Neural crest cell (in vitro differentiated cells): ENCODE measurements at regions not wholly inside any gene's neighbourhood (a gene's known extent, or its start where the extent isn't known, plus 50 kb on each side); places are given as distances from the start of the nearest gene placed in this dataset.
"Not testable (repeated sequence)": the region's sequence is repeated elsewhere in the genome, so short reads cannot be mapped to it uniquely, and the experiment has no call there.

Source experiments
- DNase-seq: peaks from one replicate; pipeline ENCODE4 v3.0.0; 2021; ENCODE audit warnings: low read depth, mixed read lengths, low spot score
- H3K27ac Mint-ChIP-seq: one replicate; pipeline ENCODE4 v1.8.0; 2021; ENCODE audit warnings: mild to moderate bottlenecking, mixed read lengths; ENCODE audit not compliant: unreplicated experiment
- H3K27me3 Mint-ChIP-seq: 2 replicates; pipeline ENCODE4 v1.8.0; 2021; ENCODE audit warnings: low read depth, mild to moderate bottlenecking, mixed read lengths
- H3K36me3 Mint-ChIP-seq: 2 replicates; pipeline ENCODE4 v1.8.0; 2021; ENCODE audit warnings: low read depth, mild to moderate bottlenecking, mixed read lengths
- H3K4me1 Mint-ChIP-seq: 2 replicates; pipeline ENCODE4 v1.8.0; 2021; ENCODE audit warnings: mixed read lengths
- H3K4me3 Mint-ChIP-seq: one replicate; pipeline ENCODE4 v1.8.0; 2021; ENCODE audit warnings: mild to moderate bottlenecking, mixed read lengths
- H3K9me3 Mint-ChIP-seq: 2 replicates; pipeline ENCODE4 v1.8.0; 2021; ENCODE audit warnings: mixed read lengths
- TF ChIP-seq, protein P1 (sequence below): fragments of 200-600 bp; sonication (generic); conservative IDR thresholded peaks from 2 replicates; pipeline ENCODE4 v1.5.0; 2021; ENCODE audit warnings: antibody characterized with exemption, mild to moderate bottlenecking

DNA sequence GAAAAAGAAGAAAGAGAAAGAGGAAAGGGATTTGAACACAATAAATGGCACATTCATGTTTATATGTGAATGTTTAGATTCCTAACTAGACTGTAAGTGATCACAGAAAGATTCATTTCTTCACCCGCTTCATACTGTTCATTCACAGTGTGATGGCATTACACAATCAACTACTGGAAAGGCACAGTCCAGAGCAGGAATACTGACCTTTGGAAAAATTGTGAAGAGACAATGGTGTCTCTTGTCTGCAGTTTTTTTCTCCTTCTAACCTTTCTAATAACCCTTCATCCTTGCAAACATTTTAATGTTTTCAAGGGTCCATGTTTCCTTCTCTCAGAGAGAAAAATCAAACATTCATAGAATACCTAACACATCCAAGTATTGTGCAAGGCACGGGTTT lies 180.9 kb upstream of the SOX14 start:
- H3K27me3 Mint-ChIP-seq: peaks cover 6% of the 10 kb centered on the region
- H3K36me3 Mint-ChIP-seq: no peaks in the 10 kb centered on the region
- peaks cover 11% of the 10 kb centered on the region for H3K9me3 Mint-ChIP-seq
- H3K4me1 Mint-ChIP-seq: peaks cover 10% of the 10 kb centered on the region
- TF ChIP-seq, protein P1, sequence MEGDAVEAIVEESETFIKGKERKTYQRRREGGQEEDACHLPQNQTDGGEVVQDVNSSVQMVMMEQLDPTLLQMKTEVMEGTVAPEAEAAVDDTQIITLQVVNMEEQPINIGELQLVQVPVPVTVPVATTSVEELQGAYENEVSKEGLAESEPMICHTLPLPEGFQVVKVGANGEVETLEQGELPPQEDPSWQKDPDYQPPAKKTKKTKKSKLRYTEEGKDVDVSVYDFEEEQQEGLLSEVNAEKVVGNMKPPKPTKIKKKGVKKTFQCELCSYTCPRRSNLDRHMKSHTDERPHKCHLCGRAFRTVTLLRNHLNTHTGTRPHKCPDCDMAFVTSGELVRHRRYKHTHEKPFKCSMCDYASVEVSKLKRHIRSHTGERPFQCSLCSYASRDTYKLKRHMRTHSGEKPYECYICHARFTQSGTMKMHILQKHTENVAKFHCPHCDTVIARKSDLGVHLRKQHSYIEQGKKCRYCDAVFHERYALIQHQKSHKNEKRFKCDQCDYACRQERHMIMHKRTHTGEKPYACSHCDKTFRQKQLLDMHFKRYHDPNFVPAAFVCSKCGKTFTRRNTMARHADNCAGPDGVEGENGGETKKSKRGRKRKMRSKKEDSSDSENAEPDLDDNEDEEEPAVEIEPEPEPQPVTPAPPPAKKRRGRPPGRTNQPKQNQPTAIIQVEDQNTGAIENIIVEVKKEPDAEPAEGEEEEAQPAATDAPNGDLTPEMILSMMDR: no peak
- no peak overlapping the region for H3K27ac Mint-ChIP-seq
- no peak for DNase-seq
- no peak overlapping the region for H3K4me3 Mint-ChIP-seq

DNA sequence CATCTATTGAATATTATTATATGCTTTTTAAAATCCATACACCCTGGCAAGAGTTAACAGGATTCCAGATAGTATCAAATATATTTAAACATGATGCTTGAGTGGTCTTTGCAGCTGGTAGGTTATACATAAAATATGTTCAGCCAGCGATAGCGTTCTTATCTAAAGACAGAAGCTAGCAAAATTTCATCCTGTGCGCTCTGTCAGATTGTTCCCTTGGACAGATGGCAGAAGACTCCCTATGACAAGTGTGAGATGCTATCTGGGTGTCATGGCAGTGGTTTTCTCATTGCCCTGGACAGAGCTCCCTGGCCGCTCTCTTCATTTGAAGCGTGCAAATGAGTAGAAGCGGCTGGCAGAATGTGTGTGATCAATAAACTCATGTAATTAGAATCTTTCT lies 175.2 kb upstream of the SOX14 start:
- Mint-ChIP-seq H3K4me1 (no peaks in the 10 kb centered on the region), H3K9me3 (peaks cover 10% of the 10 kb centered on the region), H3K36me3 (no peaks in the 10 kb centered on the region), H3K27me3 (no peaks in the 10 kb centered on the region), H3K27ac (no peak overlapping the region), H3K4me3 (no peak overlapping the region)
- DNase-seq: no peak
- TF ChIP-seq, protein P1: no peak

DNA sequence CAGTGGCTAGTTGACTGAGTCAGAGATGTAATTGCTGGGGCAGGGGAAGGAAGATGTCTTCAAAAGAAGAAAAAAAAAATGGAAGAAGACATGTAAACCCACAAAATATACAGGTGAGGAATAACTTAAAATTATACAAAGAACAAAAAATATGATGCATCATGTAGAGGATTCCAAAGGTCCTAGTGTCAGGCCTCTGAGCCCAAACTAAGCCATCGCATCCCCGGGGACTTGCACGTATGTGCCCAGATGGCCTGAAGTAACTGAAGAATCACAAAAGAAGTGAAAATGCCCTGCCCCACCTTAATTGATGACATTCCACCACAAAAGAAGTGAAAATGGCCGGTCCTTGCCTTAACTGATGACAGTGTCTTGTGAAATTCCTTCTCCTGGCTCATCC lies 168.7 kb upstream of the SOX14 start:
- not testable (repeated sequence) for H3K9me3 Mint-ChIP-seq, H3K4me1 Mint-ChIP-seq, H3K4me3 Mint-ChIP-seq, H3K27me3 Mint-ChIP-seq, H3K36me3 Mint-ChIP-seq, H3K27ac Mint-ChIP-seq, DNase-seq

DNA sequence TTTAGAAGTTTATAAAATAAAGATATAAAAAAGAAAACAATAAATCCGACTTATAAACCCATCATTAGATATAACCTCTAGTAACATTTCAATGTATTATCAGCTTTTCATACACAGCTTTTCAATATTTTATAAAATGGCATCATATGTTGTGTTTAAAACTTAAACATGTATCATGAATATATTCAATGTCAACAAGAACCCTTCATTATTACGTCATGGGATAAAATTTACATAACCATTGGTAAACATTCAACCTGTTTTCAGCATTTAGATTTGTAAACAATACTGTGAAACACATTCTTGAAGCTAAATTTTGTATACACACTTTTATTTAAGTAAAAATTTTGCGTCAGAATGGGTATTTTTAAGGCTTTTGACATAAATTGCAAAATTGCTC lies 153.4 kb upstream of the SOX14 start:
- Mint-ChIP-seq H3K36me3 (no peaks in the 10 kb centered on the region), H3K4me1 (no peaks in the 10 kb centered on the region), H3K4me3 (no peak overlapping the region), H3K27me3 (peaks cover 9% of the 10 kb centered on the region), H3K9me3 (no peaks in the 10 kb centered on the region), H3K27ac (no peak overlapping the region)
- TF ChIP-seq, protein P1: no peak
- no peak for DNase-seq

DNA sequence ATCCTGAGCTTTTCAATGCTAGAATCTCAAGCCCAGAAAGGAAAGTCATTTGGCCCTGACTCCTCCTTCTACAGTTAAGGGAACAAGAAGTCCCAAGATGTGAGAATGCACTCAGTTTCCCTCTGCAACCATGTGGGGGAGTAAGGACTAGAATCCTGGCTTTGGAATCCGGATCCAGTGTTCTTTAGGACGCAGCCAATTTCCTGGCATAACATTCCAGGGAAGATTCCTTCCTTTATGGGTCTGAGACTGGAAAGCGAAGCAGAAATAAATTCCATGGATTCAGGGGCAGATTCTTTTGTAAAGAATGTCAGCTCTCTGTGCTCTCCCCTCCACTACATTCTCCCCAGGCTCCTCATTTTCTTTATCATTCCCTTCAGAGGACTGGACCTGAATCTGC lies 151.8 kb upstream of the SOX14 start:
- Mint-ChIP-seq H3K27me3 (peaks cover 9% of the 10 kb centered on the region), H3K9me3 (no peaks in the 10 kb centered on the region), H3K36me3 (no peaks in the 10 kb centered on the region), H3K27ac (no peak overlapping the region), H3K4me3 (no peak overlapping the region), H3K4me1 (no peaks in the 10 kb centered on the region)
- TF ChIP-seq, protein P1: no peak
- DNase-seq: no peak

DNA sequence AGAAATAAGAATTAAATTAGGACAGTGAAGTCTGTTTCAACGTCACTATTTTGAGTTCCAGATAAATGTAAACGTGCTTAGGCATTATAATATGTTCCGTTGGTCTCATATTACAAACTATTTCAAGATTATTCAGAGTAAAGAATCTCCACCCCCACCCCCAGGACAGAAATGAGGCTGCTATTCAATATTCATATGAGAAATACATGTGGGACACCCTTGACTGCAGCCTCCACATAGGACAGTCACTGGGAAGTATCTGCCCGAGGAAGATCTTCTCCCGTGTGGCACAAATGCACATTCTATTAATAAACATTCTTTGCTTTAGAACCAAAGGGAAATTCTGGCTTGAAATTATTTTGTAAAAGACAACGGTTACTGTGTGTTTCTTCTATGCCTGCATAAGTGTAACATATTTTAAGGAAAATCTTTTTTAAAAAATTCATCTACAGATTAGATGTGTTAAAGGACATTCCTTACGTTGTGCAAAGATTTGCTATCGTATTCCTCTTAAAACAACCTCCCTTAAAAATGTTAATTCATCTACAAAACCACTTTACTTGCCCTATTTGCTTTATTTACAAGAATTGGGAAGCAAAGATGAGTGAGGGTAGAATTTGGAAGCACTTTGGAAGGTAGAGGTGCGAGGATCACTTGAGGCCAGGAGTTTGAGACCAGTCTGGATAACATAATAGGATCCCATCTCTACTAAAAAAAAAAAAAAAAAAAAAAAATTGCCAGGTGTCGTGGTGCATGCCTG lies 148.3 kb upstream of the SOX14 start:
- TF ChIP-seq, protein P1: no peak
- Mint-ChIP-seq H3K4me1 (no peaks in the 10 kb centered on the region), H3K36me3 (peaks cover 3% of the 10 kb centered on the region), H3K9me3 (peaks cover 4% of the 10 kb centered on the region), H3K4me3 (no peak overlapping the region), H3K27me3 (peaks cover 9% of the 10 kb centered on the region), H3K27ac (no peak overlapping the region)
- DNase-seq: no peak
